ENCODE measurements at regions not wholly inside any gene's neighbourhood (a gene's known extent, or its start where the extent isn't known, plus 50 kb on each side); places are given as distances from the start of the nearest gene placed in this dataset.

DNA sequence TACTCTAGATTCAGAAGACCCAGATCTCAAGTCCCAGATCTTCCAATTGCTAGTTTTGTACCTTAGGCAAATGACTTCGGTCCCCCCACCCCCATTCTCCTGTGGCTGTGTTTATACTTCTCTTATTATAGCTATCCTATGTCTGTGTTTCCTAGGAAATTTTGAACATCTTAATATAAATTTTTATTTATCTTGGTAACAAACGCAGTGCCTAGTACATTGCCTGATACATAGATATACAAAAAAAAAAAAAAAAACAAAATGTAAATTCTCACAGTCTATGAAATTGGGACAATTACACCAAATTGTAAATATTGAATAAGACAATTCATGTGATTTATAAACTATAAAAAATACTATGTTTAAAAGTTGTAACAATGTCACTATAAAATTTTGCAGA, 84.1 kb upstream of the SLC44A3 start:
- Histone ChIP-seq H3K23ac (ENCODE audit: low read length) (no peak overlapping the region), H4K12ac (ENCODE audit: low read depth, low read length) (no peak overlapping the region), H3K4me1 (ENCODE audit: control insufficient read depth in 1 of 2, insufficient read depth in 2 of 2, low read length in 2 of 2) (peaks cover 7 to 11% of the 10 kb centered on the region in 2 experiments), H3K79me1 (ENCODE audit: low read length) (peaks cover 5% of the 10 kb centered on the region), H4K91ac (ENCODE audit: low read depth, low read length) (no peak overlapping the region), H3K4me2 (ENCODE audit: low read length) (no peak overlapping the region), H3K79me2 (ENCODE audit: control insufficient read depth, insufficient read depth, low read length, poor library complexity) (peaks cover 2% of the 10 kb centered on the region), H3K4ac (ENCODE audit: low read depth, low read length) (no peak overlapping the region), H3K27me3 (ENCODE audit: insufficient read depth, low read length) (no peaks in the 10 kb centered on the region), H3K18ac (ENCODE audit: low read length) (no peak overlapping the region), H2BK12ac (ENCODE audit: low read length) (no peak overlapping the region), H2AK5ac (ENCODE audit: low read length) (no peak overlapping the region), H2BK5ac (ENCODE audit: low read depth, low read length, poor library complexity) (no peak overlapping the region), H2AFZ (ENCODE audit: insufficient read depth, low read length, poor library complexity) (no peak overlapping the region), H3K14ac (ENCODE audit: low read length) (no peak overlapping the region), H3K27ac (ENCODE audit: low read depth, low read length) (no peak overlapping the region), H2BK120ac (ENCODE audit: insufficient read depth, low read length, poor library complexity) (no peak overlapping the region), H3K36me3 (ENCODE audit: control insufficient read depth in 1 of 2, insufficient read depth in 2 of 2, low read length in 2 of 2) (no peaks in the 10 kb centered on the region), H3K4me3 (ENCODE audit: low read depth, low read length) (no peak overlapping the region), H3K9ac (ENCODE audit: low read length) (no peak overlapping the region), H4K8ac (ENCODE audit: low read depth, low read length) (no peak overlapping the region), H3K9me3 (ENCODE audit: insufficient read depth, low read depth, low read length) (no peaks in the 10 kb centered on the region)
- DNase-seq = no peak
- WGBS (ENCODE audit: extremely low coverage, insufficient coverage, insufficient read length) = no CpG with 5 or more reads among the region's 2 CpGs

DNA sequence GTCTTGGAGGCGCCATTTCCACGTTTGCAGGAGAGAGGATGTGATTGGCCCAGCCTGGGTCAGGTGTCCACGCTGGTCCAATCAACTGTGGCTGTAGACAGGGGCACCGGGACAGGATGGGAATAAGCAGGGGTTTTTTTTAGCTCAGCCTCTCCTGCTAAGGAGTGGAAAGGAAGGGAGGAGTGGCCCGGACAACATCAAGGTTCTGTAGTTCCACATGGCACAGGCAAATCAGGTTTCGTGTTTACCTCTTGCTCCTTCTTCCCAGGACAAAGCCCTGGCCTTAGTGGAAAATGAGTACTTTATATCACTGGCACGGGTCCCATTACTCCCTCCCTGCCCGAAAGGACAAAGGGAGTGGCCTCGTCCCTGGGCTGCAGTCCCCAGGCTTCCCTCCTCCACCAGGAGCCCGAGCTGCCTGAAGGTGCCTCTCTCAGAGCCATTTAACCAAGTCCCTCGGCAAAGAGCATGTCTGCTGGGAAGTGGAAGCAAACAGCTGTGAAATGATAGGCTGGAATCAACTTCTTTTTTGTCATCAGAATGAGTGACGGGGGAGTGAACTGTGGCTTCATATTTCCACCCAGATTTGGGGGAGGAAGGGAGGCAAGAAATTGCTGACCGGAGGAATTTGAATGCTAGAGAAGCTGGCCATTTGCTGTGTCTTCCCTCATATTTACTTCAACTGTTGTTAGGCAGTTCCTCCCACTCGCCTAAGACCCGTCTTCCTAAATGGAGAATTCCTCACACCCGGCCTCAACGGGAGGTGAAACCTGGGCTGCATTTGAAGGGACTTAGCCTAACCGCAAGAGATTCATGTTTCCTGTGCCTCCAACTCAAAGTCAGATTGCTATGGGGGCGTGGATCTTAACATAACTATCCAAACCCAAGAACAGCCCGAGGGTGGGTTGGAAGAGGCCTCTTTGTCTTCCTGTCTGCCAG, 84.9 kb upstream of the SLC44A3 start:
- Histone ChIP-seq H3K27ac (ENCODE audit: low read depth, low read length) (peak overlapping the region; percentile 31), H3K4ac (ENCODE audit: low read depth, low read length) (no peak overlapping the region), H3K36me3 (ENCODE audit: control insufficient read depth in 1 of 2, insufficient read depth in 2 of 2, low read length in 2 of 2) (no peaks in the 10 kb centered on the region), H4K91ac (ENCODE audit: low read depth, low read length) (peak overlapping the region; percentile 72), H2BK5ac (ENCODE audit: low read depth, low read length, poor library complexity) (peak overlapping the region; percentile 50), H3K27me3 (ENCODE audit: insufficient read depth, low read length) (no peaks in the 10 kb centered on the region), H2BK120ac (ENCODE audit: insufficient read depth, low read length, poor library complexity) (peak overlapping the region; percentile 61), H3K79me2 (ENCODE audit: control insufficient read depth, insufficient read depth, low read length, poor library complexity) (peaks cover 2% of the 10 kb centered on the region), H3K4me1 (ENCODE audit: control insufficient read depth in 1 of 2, insufficient read depth in 2 of 2, low read length in 2 of 2) (peaks cover 7 to 11% of the 10 kb centered on the region in 2 experiments), H3K18ac (ENCODE audit: low read length) (peak overlapping the region; percentile 33), H3K9me3 (ENCODE audit: insufficient read depth, low read depth, low read length) (no peaks in the 10 kb centered on the region), H4K12ac (ENCODE audit: low read depth, low read length) (no peak overlapping the region), H3K4me2 (ENCODE audit: low read length) (no peak overlapping the region), H2BK12ac (ENCODE audit: low read length) (no peak overlapping the region), H3K14ac (ENCODE audit: low read length) (peak overlapping the region; percentile 48), H3K4me3 (ENCODE audit: low read depth, low read length) (no peak overlapping the region), H3K9ac (ENCODE audit: low read length) (no peak overlapping the region), H3K79me1 (ENCODE audit: low read length) (peaks cover 5% of the 10 kb centered on the region), H2AFZ (ENCODE audit: insufficient read depth, low read length, poor library complexity) (peak overlapping the region; percentile 23), H3K23ac (ENCODE audit: low read length) (no peak overlapping the region), H2AK5ac (ENCODE audit: low read length) (no peak overlapping the region), H4K8ac (ENCODE audit: low read depth, low read length) (peak overlapping the region; percentile 39)
- DNase-seq = no peak
- WGBS (ENCODE audit: extremely low coverage, insufficient coverage, insufficient read length) = no CpG with 5 or more reads among the region's 20 CpGs

DNA sequence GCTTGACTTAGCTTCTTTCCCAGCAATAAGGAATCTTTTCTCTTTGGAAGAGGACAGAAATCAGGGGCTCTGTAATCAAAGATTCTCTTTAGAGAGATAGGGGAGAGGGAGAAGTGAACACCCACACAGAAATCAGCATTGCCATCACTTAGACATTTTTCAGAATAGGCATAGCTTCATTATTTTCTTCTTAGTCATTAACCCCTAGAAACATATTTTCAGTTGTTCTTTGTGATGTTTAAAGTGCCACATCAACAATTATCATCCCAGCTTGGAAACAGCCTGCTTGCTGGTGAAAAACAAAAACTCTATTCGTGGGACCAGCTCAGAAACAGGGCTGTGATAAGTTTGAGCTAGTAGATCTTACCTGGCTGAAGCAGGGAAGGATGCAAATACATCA, 88.3 kb upstream of the SLC44A3 start:
- Histone ChIP-seq H3K9me3 (ENCODE audit: insufficient read depth, low read depth, low read length) (no peaks in the 10 kb centered on the region), H3K18ac (ENCODE audit: low read length) (no peak overlapping the region), H3K14ac (ENCODE audit: low read length) (no peak overlapping the region), H4K91ac (ENCODE audit: low read depth, low read length) (no peak overlapping the region), H2BK120ac (ENCODE audit: insufficient read depth, low read length, poor library complexity) (no peak overlapping the region), H3K27ac (ENCODE audit: low read depth, low read length) (no peak overlapping the region), H4K8ac (ENCODE audit: low read depth, low read length) (no peak overlapping the region), H3K4me1 (ENCODE audit: control insufficient read depth in 1 of 2, insufficient read depth in 2 of 2, low read length in 2 of 2) (peaks cover 3 to 6% of the 10 kb centered on the region in 2 experiments), H3K9ac (ENCODE audit: low read length) (no peak overlapping the region), H2AFZ (ENCODE audit: insufficient read depth, low read length, poor library complexity) (no peak overlapping the region), H2BK12ac (ENCODE audit: low read length) (no peak overlapping the region), H3K79me1 (ENCODE audit: low read length) (peaks cover 5% of the 10 kb centered on the region), H3K23ac (ENCODE audit: low read length) (no peak overlapping the region), H4K12ac (ENCODE audit: low read depth, low read length) (no peak overlapping the region), H3K27me3 (ENCODE audit: insufficient read depth, low read length) (no peaks in the 10 kb centered on the region), H3K4ac (ENCODE audit: low read depth, low read length) (no peak overlapping the region), H3K4me3 (ENCODE audit: low read depth, low read length) (no peak overlapping the region), H2AK5ac (ENCODE audit: low read length) (no peak overlapping the region), H3K79me2 (ENCODE audit: control insufficient read depth, insufficient read depth, low read length, poor library complexity) (peaks cover 2% of the 10 kb centered on the region), H2BK5ac (ENCODE audit: low read depth, low read length, poor library complexity) (no peak overlapping the region), H3K36me3 (ENCODE audit: control insufficient read depth in 1 of 2, insufficient read depth in 2 of 2, low read length in 2 of 2) (no peaks in the 10 kb centered on the region), H3K4me2 (ENCODE audit: low read length) (no peak overlapping the region)
- no CpG with 5 or more reads among the region's 1 CpG for WGBS (ENCODE audit: extremely low coverage, insufficient coverage, insufficient read length)
- peak in 1 of 2 donors; percentile 64 for DNase-seq

DNA sequence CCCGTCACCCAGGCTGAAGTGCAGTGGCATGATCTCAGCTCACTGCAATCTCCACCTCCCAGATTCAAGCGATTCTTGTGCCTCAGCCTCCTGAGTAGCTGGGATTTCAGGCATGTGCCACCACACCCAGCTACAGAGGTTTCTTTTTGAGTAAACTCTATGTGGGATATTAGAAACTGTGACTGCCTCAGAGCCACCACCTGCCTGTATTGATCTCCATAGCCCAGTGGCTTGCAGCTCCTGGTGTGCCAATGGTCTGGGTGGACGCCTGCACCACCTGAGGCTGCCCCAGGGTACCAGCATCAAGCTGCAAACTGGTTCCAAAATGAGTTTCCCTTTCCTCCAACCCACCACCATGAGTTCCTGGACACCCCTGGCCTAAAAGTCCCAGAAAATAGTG, 89.7 kb upstream of the SLC44A3 start:
- peaks cover 2% of the 10 kb centered on the region for H3K79me2 ChIP-seq (ENCODE audit: control insufficient read depth, insufficient read depth, low read length, poor library complexity)
- H4K8ac ChIP-seq (ENCODE audit: low read depth, low read length) = no peak overlapping the region
- no peak overlapping the region for H2BK12ac ChIP-seq (ENCODE audit: low read length)
- no peak overlapping the region for H3K4me2 ChIP-seq (ENCODE audit: low read length)
- H3K18ac ChIP-seq (ENCODE audit: low read length) = no peak overlapping the region
- peaks cover 3 to 5% of the 10 kb centered on the region in 2 experiments for H3K4me1 ChIP-seq (ENCODE audit: control insufficient read depth in 1 of 2, insufficient read depth in 2 of 2, low read length in 2 of 2)
- peak; percentile 61 to 81 for DNase-seq
- no peaks in the 10 kb centered on the region for H3K27me3 ChIP-seq (ENCODE audit: insufficient read depth, low read length)
- WGBS (ENCODE audit: extremely low coverage, insufficient coverage, insufficient read length) = no CpG with 5 or more reads among the region's 3 CpGs
- H2BK120ac ChIP-seq (ENCODE audit: insufficient read depth, low read length, poor library complexity) = no peak overlapping the region
- no peak overlapping the region for H3K14ac ChIP-seq (ENCODE audit: low read length)
- no peaks in the 10 kb centered on the region for H3K9me3 ChIP-seq (ENCODE audit: insufficient read depth, low read depth, low read length)
- no peak overlapping the region for H3K9ac ChIP-seq (ENCODE audit: low read length)
- no peak overlapping the region for H2BK5ac ChIP-seq (ENCODE audit: low read depth, low read length, poor library complexity)
- no peak overlapping the region for H3K4me3 ChIP-seq (ENCODE audit: low read depth, low read length)
- no peak overlapping the region for H3K23ac ChIP-seq (ENCODE audit: low read length)
- peaks cover 5% of the 10 kb centered on the region for H3K79me1 ChIP-seq (ENCODE audit: low read length)
- no peak overlapping the region for H3K4ac ChIP-seq (ENCODE audit: low read depth, low read length)
- no peak overlapping the region for H2AK5ac ChIP-seq (ENCODE audit: low read length)
- no peak overlapping the region for H3K27ac ChIP-seq (ENCODE audit: low read depth, low read length)
- no peaks in the 10 kb centered on the region for H3K36me3 ChIP-seq (ENCODE audit: control insufficient read depth in 1 of 2, insufficient read depth in 2 of 2, low read length in 2 of 2)
- no peak overlapping the region for H4K91ac ChIP-seq (ENCODE audit: low read depth, low read length)
- H2AFZ ChIP-seq (ENCODE audit: insufficient read depth, low read length, poor library complexity) = no peak overlapping the region
- no peak overlapping the region for H4K12ac ChIP-seq (ENCODE audit: low read depth, low read length)
